IMR-90 (cell line): ENCODE measurements at regions not wholly inside any gene's neighbourhood (a gene's known extent, or its start where the extent isn't known, plus 50 kb on each side); places are given as distances from the start of the nearest gene placed in this dataset.

ENCODE experiments used
- ATAC-seq: fragments of 200-7000 bp; cut with Tn5 transposase; 2 replicates; pipeline ENCODE4 v1.9.1; 2020; ENCODE audit warnings: low read depth, mild to moderate bottlenecking, moderate library complexity
- BruUV-seq: library from RNA; stranded (reverse); fragments of 400-500 nt; replicated peaks from 2 replicates; lab custom pipeline; 2021; lab: Mats Ljungman, UMichigan
- CTCF ChIA-PET: fragments of 300-600 bp; formaldehyde crosslinking; extraction: SDS; loops from one replicate; lab custom pipeline; 2021; ENCODE audit warnings: antibody characterized with exemption; lab: Yijun Ruan, JAX
- POLR2A ChIA-PET: fragments of 300-600 bp; sonication (Branson Sonifier 250); formaldehyde crosslinking; loops from one replicate; lab custom pipeline; 2022; ENCODE audit warnings: antibody characterized with exemption; ENCODE audit not compliant: unreplicated experiment; lab: Charles Lee
- DNase-seq: peaks from one replicate; pipeline ENCODE4 v3.0.0; 2013
- H2AFZ ChIP-seq: replicated peaks from 2 replicates; pipeline ENCODE3; 2013; ENCODE audit warnings: low read length, mild to moderate bottlenecking; ENCODE audit not compliant: poor library complexity
- H2AK5ac ChIP-seq: 2 replicates; pipeline ENCODE4 v1.6.1; 2013; ENCODE audit warnings: low read depth, low read length, inconsistent platforms
- H2AK9ac ChIP-seq: replicated peaks from 2 replicates; pipeline ENCODE3; 2013; ENCODE audit warnings: mild to moderate bottlenecking, low read depth, low read length, moderate library complexity; ENCODE audit not compliant: poor library complexity
- H2BK120ac ChIP-seq: 2 replicates; pipeline ENCODE4 v1.6.1; 2013; ENCODE audit warnings: low read depth, low read length, inconsistent platforms
- H2BK15ac ChIP-seq: 3 replicates; pipeline ENCODE4 v1.6.1; 2013; ENCODE audit warnings: low read depth, low read length, inconsistent platforms
- H2BK20ac ChIP-seq: 2 replicates; pipeline ENCODE4 v1.6.1; 2013; ENCODE audit warnings: low read depth, mild to moderate bottlenecking, inconsistent platforms, low read length, moderate library complexity
- H2BK5ac ChIP-seq: 2 replicates; pipeline ENCODE4 v1.6.1; 2013; ENCODE audit warnings: mild to moderate bottlenecking, low read depth, low read length, inconsistent platforms; ENCODE audit not compliant: poor library complexity, severe bottlenecking
- H3K14ac ChIP-seq: replicated peaks from 2 replicates; pipeline ENCODE4 v1.6.1; 2013; ENCODE audit warnings: low read depth, low read length, inconsistent platforms
- H3K18ac ChIP-seq: 2 replicates; pipeline ENCODE4 v1.6.1; 2013; ENCODE audit warnings: low read depth, low read length, control low read depth
- H3K23ac ChIP-seq: 2 replicates; pipeline ENCODE4 v1.6.1; 2013; ENCODE audit warnings: low read depth, low read length, inconsistent platforms
- H3K27ac ChIP-seq: 2 replicates; pipeline ENCODE4 v1.5.1; 2013; ENCODE audit warnings: mild to moderate bottlenecking, control low read depth, low read length; ENCODE audit not compliant: insufficient read depth
- H3K27me3 ChIP-seq: 2 replicates; pipeline ENCODE4 v1.6.1; 2013; ENCODE audit warnings: low read length; ENCODE audit not compliant: control insufficient read depth, insufficient read depth
- H3K36me3 ChIP-seq: 2 replicates; pipeline ENCODE4 v1.6.1; 2013; ENCODE audit warnings: low read length, mixed read lengths; ENCODE audit not compliant: control insufficient read depth, insufficient read depth
- H3K4ac ChIP-seq: 2 replicates; pipeline ENCODE4 v1.6.1; 2013; ENCODE audit warnings: low read depth, low read length, inconsistent platforms
- H3K4me1 ChIP-seq: 2 replicates; pipeline ENCODE4 v1.6.1; 2013; ENCODE audit warnings: low read length, mixed read lengths; ENCODE audit not compliant: control insufficient read depth, insufficient read depth
- H3K4me2 ChIP-seq: 2 replicates; pipeline ENCODE4 v1.6.1; 2013; ENCODE audit warnings: low read depth, mild to moderate bottlenecking, control low read depth, low read length, moderate library complexity
- H3K4me3 ChIP-seq: 2 replicates; pipeline ENCODE4 v1.5.1; 2013; ENCODE audit warnings: low read depth, mild to moderate bottlenecking, control low read depth, low read length, moderate library complexity; ENCODE audit not compliant: insufficient read depth
- H3K56ac ChIP-seq: 2 replicates; pipeline ENCODE4 v1.6.1; 2013; ENCODE audit warnings: low read length, inconsistent platforms; ENCODE audit not compliant: insufficient read depth; ENCODE audit errors: extremely low read depth
- H3K79me1 ChIP-seq, 2 experiments: 2 replicates each; pipeline ENCODE4 v1.6.1; 2013; ENCODE audit warnings: low read length in 2 of 2, inconsistent platforms in 1 of 2, low read depth in 1 of 2
- H3K9ac ChIP-seq: 2 replicates; pipeline ENCODE4 v1.6.1; 2013; ENCODE audit warnings: low read depth, low read length, control low read depth
- H3K9me1 ChIP-seq: 2 replicates; pipeline ENCODE4 v1.6.1; 2013; ENCODE audit warnings: low read length, inconsistent platforms; ENCODE audit not compliant: insufficient read depth
- H3K9me3 ChIP-seq: 2 replicates; pipeline ENCODE4 v1.6.1; 2013; ENCODE audit warnings: low read length; ENCODE audit not compliant: control insufficient read depth, insufficient read depth
- H4K20me1 ChIP-seq: 2 replicates; pipeline ENCODE4 v1.6.1; 2013; ENCODE audit warnings: low read length, inconsistent platforms; ENCODE audit not compliant: insufficient read depth
- H4K5ac ChIP-seq: 2 replicates; pipeline ENCODE4 v1.6.1; 2013; ENCODE audit warnings: mild to moderate bottlenecking, low read depth, low read length, control low read depth
- H4K8ac ChIP-seq, 2 experiments: 2 replicates each; pipeline ENCODE4 v1.6.1; 2013; ENCODE audit warnings: low read depth in 2 of 2, low read length in 2 of 2, control low read depth in 1 of 2, inconsistent platforms in 1 of 2
- H4K91ac ChIP-seq: 2 replicates; pipeline ENCODE4 v1.6.1; 2013; ENCODE audit warnings: low read depth, low read length, inconsistent platforms; ENCODE audit not compliant: insufficient read depth
- BHLHE40 ChIP-seq: fragments of 150-350 bp; IDR thresholded peaks from 2 replicates; pipeline ENCODE4 v1.6.1; 2016; ENCODE audit warnings: mild to moderate bottlenecking, low read depth, low read length
- CEBPB ChIP-seq: IDR thresholded peaks from 2 replicates; pipeline ENCODE4 v1.6.1; 2012; ENCODE audit warnings: low read depth, low read length, improper control_type of control experiment
- CHD1 ChIP-seq: IDR thresholded peaks from 2 replicates; pipeline ENCODE4 v1.6.1; 2012; ENCODE audit warnings: low read depth, low read length, improper control_type of control experiment
- CTCF ChIP-seq: conservative IDR thresholded peaks from 2 replicates; pipeline ENCODE4 v1.5.1; 2012; ENCODE audit warnings: mild to moderate bottlenecking, low read depth, low read length, improper control_type of control experiment
- FOS ChIP-seq: fragments of 150-350 bp; IDR thresholded peaks from 2 replicates; pipeline ENCODE4 v1.6.1; 2016; ENCODE audit warnings: low read depth, low read length
- MAFK ChIP-seq: IDR thresholded peaks from 2 replicates; pipeline ENCODE4 v1.6.1; 2012; ENCODE audit warnings: low read depth, low read length, improper control_type of control experiment
- MAZ ChIP-seq: IDR thresholded peaks from 2 replicates; pipeline ENCODE4 v1.6.1; 2012; ENCODE audit warnings: low read depth, mild to moderate bottlenecking, low read length, improper control_type of control experiment, moderate library complexity, borderline replicate concordance
- MXI1 ChIP-seq: IDR thresholded peaks from 2 replicates; pipeline ENCODE4 v1.6.1; 2012; ENCODE audit warnings: low read depth, mild to moderate bottlenecking, low read length, moderate library complexity, borderline replicate concordance
- NFE2L2 ChIP-seq: fragments of 150-350 bp; IDR thresholded peaks from 2 replicates; pipeline ENCODE4 v1.6.1; 2016; ENCODE audit warnings: low read depth, mild to moderate bottlenecking, low read length
- POLR2A ChIP-seq: IDR thresholded peaks from 2 replicates; pipeline ENCODE4 v1.6.1; 2012; ENCODE audit warnings: mild to moderate bottlenecking, low read depth, low read length
- RAD21 ChIP-seq: IDR thresholded peaks from 2 replicates; pipeline ENCODE4 v1.6.1; 2012; ENCODE audit warnings: low read length, improper control_type of control experiment
- RFX5 ChIP-seq: IDR thresholded peaks from 2 replicates; pipeline ENCODE4 v1.8.0; 2012; ENCODE audit warnings: low read depth, mild to moderate bottlenecking, low read length, moderate library complexity
- SMC3 ChIP-seq: fragments of 150-350 bp; IDR thresholded peaks from 2 replicates; pipeline ENCODE4 v1.6.1; 2016; ENCODE audit warnings: low read depth, mild to moderate bottlenecking, antibody characterized with exemption, low read length, moderate library complexity
- USF2 ChIP-seq: fragments of 150-350 bp; IDR thresholded peaks from 2 replicates; pipeline ENCODE4 v1.6.1; 2017; ENCODE audit warnings: mild to moderate bottlenecking, antibody characterized with exemption, low read length, low read depth
- WGBS, 2 experiments: methylation state at CpG; one replicate each; pipeline versions ENCODE4 v1.1.5 to v1.1.7; 2013; ENCODE audit warnings: missing lambda C conversion rate in 2 of 2; ENCODE audit not compliant: insufficient read length in 1 of 2; ENCODE audit errors: extremely low coverage in 2 of 2; 5-methylcytosine and 5-hydroxymethylcytosine counted together
- dilution Hi-C: fragments of 300-500 bp; cut with HindIII; formaldehyde crosslinking; loops from one replicate; pipeline ENCODE4 v1.14.3; 2018; ENCODE audit warnings: low sequenced_read_pairs; ENCODE audit not compliant: unreplicated experiment
- in situ Hi-C: fragments of 300-500 bp; cut with MboI; formaldehyde crosslinking; loops from 3 replicates; pipeline ENCODE4 v1.14.3; 2019; ENCODE audit warnings: low sequenced_read_pairs, inconsistent platforms, mixed read lengths
- intact Hi-C: fragments of 100-400 bp; cut with micrococcal nuclease; formaldehyde crosslinking; loops from 2 replicates; pipeline ENCODE4 v1.10.0; 2022
- TF ChIP-seq, protein P1 (sequence below): fragments of 150-350 bp; IDR thresholded peaks from 2 replicates; pipeline ENCODE4 v1.6.1; 2016; ENCODE audit warnings: low read depth, mild to moderate bottlenecking, low read length, moderate library complexity, borderline replicate concordance

DNA sequence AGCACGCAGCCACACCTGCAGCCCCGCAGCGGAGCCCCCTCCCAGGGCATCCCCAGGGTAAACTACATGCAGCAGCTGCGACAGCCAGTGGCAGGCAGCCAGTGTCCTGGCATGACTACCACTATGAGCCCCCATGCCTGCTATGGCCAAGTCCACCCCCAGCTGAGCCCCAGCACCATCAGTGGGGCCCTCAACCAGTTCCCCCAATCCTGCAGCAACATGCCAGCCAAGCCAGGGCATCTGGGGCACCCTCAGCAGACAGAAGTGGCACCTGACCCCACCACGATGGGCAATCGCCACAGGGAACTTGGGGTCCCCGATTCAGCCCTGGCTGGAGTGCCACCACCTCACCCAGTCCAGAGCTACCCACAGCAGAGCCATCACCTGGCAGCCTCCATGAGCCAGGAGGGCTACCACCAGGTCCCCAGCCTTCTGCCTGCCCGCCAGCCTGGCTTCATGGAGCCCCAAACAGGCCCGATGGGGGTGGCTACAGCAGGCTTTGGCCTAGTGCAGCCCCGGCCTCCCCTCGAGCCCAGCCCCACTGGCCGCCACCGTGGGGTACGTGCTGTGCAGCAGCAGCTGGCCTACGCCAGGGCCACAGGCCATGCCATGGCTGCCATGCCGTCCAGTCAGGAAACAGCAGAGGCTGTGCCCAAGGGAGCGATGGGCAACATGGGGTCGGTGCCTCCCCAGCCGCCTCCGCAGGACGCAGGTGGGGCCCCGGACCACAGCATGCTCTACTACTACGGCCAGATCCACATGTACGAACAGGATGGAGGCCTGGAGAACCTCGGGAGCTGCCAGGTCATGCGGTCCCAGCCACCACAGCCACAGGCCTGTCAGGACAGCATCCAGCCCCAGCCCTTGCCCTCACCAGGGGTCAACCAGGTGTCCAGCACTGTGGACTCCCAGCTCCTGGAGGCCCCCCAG lies 254.1 kb downstream of the GLI2 start:
- H2BK15ac ChIP-seq: no peak overlapping the region
- H3K9me3 ChIP-seq: no peaks in the 10 kb centered on the region
- no peak overlapping the region for H2AK9ac ChIP-seq
- no peak overlapping the region for H2BK20ac ChIP-seq
- peak overlapping the region; percentile 32 for H2AFZ ChIP-seq
- H3K4me2 ChIP-seq: no peak overlapping the region
- no peak overlapping the region for H4K91ac ChIP-seq
- no peak overlapping the region for H3K56ac ChIP-seq
- H3K27me3 ChIP-seq: no peaks in the 10 kb centered on the region
- ChIA-PET CTCF (no interaction called here), POLR2A (no interaction called here)
- no peak for DNase-seq
- peaks cover 7% of the 10 kb centered on the region for H4K20me1 ChIP-seq
- H3K23ac ChIP-seq: no peak overlapping the region
- H4K8ac ChIP-seq: no peak overlapping the region
- H2BK5ac ChIP-seq: no peak overlapping the region
- 94% methylated on average over 24 of the region's 26 CpGs; no CpG with 5 or more reads in 1 of the 2 experiments for WGBS, 2 experiments
- peaks cover 73% of the 10 kb centered on the region for H3K36me3 ChIP-seq
- H2AK5ac ChIP-seq: no peak overlapping the region
- no peak overlapping the region for H4K5ac ChIP-seq
- ATAC-seq: no peak
- no peak overlapping the region for H3K18ac ChIP-seq
- no peak overlapping the region for H3K27ac ChIP-seq
- dilution Hi-C loops (no loop called here), in situ Hi-C loops (no loop called here), intact Hi-C loops (no loop called here)
- H2BK120ac ChIP-seq: no peak overlapping the region
- H3K14ac ChIP-seq: no peak overlapping the region
- H3K79me1 ChIP-seq: peaks cover 6 to 27% of the 10 kb centered on the region in 2 experiments
- H3K9ac ChIP-seq: no peak overlapping the region
- no peak overlapping the region for H3K4ac ChIP-seq
- no peak overlapping the region for H3K4me3 ChIP-seq
- no TSS peak for BruUV-seq
- H3K4me1 ChIP-seq: 0 out of 2 replicates have a peak, but pooled peaks cover 2% of the 10 kb centered on the region
- H3K9me1 ChIP-seq: peaks cover 25% of the 10 kb centered on the region
- TF ChIP-seq RAD21 (no peak), RFX5 (no peak), BHLHE40 (no peak), CTCF (no peak), NFE2L2 (no peak), SMC3 (no peak), USF2 (no peak), MAZ (no peak), POLR2A (no peak), CEBPB (no peak), MAFK (no peak), FOS (no peak), CHD1 (no peak), MXI1 (no peak)
- TF ChIP-seq, protein P1, sequence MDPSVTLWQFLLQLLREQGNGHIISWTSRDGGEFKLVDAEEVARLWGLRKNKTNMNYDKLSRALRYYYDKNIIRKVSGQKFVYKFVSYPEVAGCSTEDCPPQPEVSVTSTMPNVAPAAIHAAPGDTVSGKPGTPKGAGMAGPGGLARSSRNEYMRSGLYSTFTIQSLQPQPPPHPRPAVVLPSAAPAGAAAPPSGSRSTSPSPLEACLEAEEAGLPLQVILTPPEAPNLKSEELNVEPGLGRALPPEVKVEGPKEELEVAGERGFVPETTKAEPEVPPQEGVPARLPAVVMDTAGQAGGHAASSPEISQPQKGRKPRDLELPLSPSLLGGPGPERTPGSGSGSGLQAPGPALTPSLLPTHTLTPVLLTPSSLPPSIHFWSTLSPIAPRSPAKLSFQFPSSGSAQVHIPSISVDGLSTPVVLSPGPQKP: no peak
